ENCODE measurements at regions not wholly inside any gene's neighbourhood (a gene's known extent, or its start where the extent isn't known, plus 50 kb on each side); places are given as distances from the start of the nearest gene placed in this dataset.
A peak's percentile ranks its signal among the peaks of the same experiment; 100 is the strongest.
"Not testable (repeated sequence)": the region's sequence is repeated elsewhere in the genome, so short reads cannot be mapped to it uniquely, and the experiment has no call there.

GRCh38 chr4:173669460-173670179 is 139.6 kb upstream of the HAND2 start:
- DNase-seq (ENCODE audit: low spot score in 2 of 2) (no peak), FAIRE-seq (no peak)

- no peak for FAIRE-seq
- DNase-seq (ENCODE audit: low spot score in 2 of 2): no peak
These were observed 131.0 kb upstream of the HAND2 start for GRCh38 chr4:173661001-173661400.

GRCh38 chr4:173656898-173657297 is 126.9 kb upstream of the HAND2 start:
- DNase-seq (ENCODE audit: low spot score in 2 of 2): no peak
- no peak for FAIRE-seq

- DNase-seq (ENCODE audit: low spot score in 2 of 2) (no peak), FAIRE-seq (no peak)
These were observed 122.4 kb upstream of the HAND2 start for GRCh38 chr4:173652283-173652931.

GRCh38 chr4:173651651-173652282 is 121.7 kb upstream of the HAND2 start:
- DNase-seq (ENCODE audit: low spot score in 2 of 2): no peak
- no peak for FAIRE-seq

GRCh38 chr4:173647902-173648301 is 117.9 kb upstream of the HAND2 start:
- DNase-seq (ENCODE audit: low spot score in 2 of 2) (no peak), FAIRE-seq (no peak)

- no peak for FAIRE-seq
- no peak for DNase-seq (ENCODE audit: low spot score in 2 of 2)
These were observed 112.5 kb upstream of the HAND2 start for GRCh38 chr4:173642509-173642908.

GRCh38 chr4:173635395-173635794 is 105.4 kb upstream of the HAND2 start:
- DNase-seq (ENCODE audit: low spot score in 2 of 2) (no peak), FAIRE-seq (no peak)

GRCh38 chr4:173626277-173626676 is 96.2 kb upstream of the HAND2 start:
- DNase-seq (ENCODE audit: low spot score in 2 of 2) (no peak), FAIRE-seq (peak; percentile 39)

- not testable (repeated sequence) for FAIRE-seq; DNase-seq (ENCODE audit: low spot score in 2 of 2)
These were observed 88.6 kb upstream of the HAND2 start for GRCh38 chr4:173618648-173619047.

- DNase-seq (ENCODE audit: low spot score in 2 of 2) (no peak), FAIRE-seq (no peak)
These were observed 79.1 kb upstream of the HAND2 start for GRCh38 chr4:173609158-173609557.

GRCh38 chr4:173608632-173609031 is 78.6 kb upstream of the HAND2 start:
- not testable (repeated sequence) for FAIRE-seq; DNase-seq (ENCODE audit: low spot score in 2 of 2)

GRCh38 chr4:173591760-173592159 is 61.7 kb upstream of the HAND2 start:
- FAIRE-seq (no peak), DNase-seq (ENCODE audit: low spot score in 2 of 2) (no peak)

GRCh38 chr4:173590697-173591096 is 60.7 kb upstream of the HAND2 start:
- FAIRE-seq (no peak), DNase-seq (ENCODE audit: low spot score in 2 of 2) (no peak)

- DNase-seq (ENCODE audit: low spot score in 2 of 2): no peak
- no peak for FAIRE-seq
These were observed 56.0 kb upstream of the HAND2 start for GRCh38 chr4:173585876-173586572.

- FAIRE-seq: no peak
- DNase-seq (ENCODE audit: low spot score in 2 of 2): no peak
These were observed 54.5 kb upstream of the HAND2 start for GRCh38 chr4:173584506-173584905.

Data from frontal cortex (tissue), 3 donors.